GM10266 (cell line): ENCODE measurements at regions not wholly inside any gene's neighbourhood (a gene's known extent, or its start where the extent isn't known, plus 50 kb on each side); places are given as distances from the start of the nearest gene placed in this dataset.

Experiments used
- DNase-seq: peaks from one replicate; pipeline ENCODE4 v3.0.0; 2012; ENCODE audit errors: extremely low spot score
- TF ChIP-seq, protein P1 (sequence below): IDR thresholded peaks from 2 replicates; pipeline ENCODE4 v1.5.1; 2012; ENCODE audit warnings: mild to moderate bottlenecking, low read depth; ENCODE audit not compliant: control insufficient read depth, insufficient read depth; ENCODE audit errors: missing control alignments

DNA sequence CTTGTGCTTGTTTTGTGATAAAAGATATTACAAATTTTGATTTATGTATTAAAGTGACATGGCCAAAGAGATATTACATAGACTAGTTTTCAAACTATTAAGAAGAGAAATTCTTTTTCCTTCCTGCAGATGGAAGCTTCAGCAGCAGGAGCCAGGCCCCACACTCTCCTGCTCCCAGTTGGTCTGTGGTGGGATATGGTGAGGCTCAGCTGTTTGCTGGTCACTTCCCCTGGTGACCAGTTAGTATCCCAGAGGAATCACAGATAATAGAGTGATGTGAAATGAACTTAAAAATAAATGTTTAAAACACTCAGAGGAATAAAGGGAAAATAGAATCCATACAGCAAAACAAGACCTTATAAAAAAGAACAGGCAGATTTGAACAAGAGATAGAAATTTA, 154.7 kb downstream of the KTN1 start:
- TF ChIP-seq, protein P1, sequence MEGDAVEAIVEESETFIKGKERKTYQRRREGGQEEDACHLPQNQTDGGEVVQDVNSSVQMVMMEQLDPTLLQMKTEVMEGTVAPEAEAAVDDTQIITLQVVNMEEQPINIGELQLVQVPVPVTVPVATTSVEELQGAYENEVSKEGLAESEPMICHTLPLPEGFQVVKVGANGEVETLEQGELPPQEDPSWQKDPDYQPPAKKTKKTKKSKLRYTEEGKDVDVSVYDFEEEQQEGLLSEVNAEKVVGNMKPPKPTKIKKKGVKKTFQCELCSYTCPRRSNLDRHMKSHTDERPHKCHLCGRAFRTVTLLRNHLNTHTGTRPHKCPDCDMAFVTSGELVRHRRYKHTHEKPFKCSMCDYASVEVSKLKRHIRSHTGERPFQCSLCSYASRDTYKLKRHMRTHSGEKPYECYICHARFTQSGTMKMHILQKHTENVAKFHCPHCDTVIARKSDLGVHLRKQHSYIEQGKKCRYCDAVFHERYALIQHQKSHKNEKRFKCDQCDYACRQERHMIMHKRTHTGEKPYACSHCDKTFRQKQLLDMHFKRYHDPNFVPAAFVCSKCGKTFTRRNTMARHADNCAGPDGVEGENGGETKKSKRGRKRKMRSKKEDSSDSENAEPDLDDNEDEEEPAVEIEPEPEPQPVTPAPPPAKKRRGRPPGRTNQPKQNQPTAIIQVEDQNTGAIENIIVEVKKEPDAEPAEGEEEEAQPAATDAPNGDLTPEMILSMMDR: no peak
- DNase-seq: no peak

GRCh38 chr14:55739967-55740648, 160.1 kb downstream of the KTN1 start:
- DNase-seq: no peak
- TF ChIP-seq, protein P1: no peak

GRCh38 chr14:55740649-55740989, 160.6 kb downstream of the KTN1 start:
- no peak for DNase-seq
- TF ChIP-seq, protein P1: no peak

GRCh38 chr14:55741240-55741639, 161.2 kb downstream of the KTN1 start:
- no peak for DNase-seq
- TF ChIP-seq, protein P1: no peak

- DNase-seq: no peak
- TF ChIP-seq, protein P1: no peak
These were observed 163.5 kb downstream of the KTN1 start for GRCh38 chr14:55743551-55743950.

- TF ChIP-seq, protein P1: no peak
- no peak for DNase-seq
These were observed 164.3 kb downstream of the KTN1 start for GRCh38 chr14:55744321-55744720.

- no peak for DNase-seq
- TF ChIP-seq, protein P1: no peak
These were observed 165.9 kb downstream of the KTN1 start for GRCh38 chr14:55745906-55746305.
